ENCODE measurements at regions not wholly inside any gene's neighbourhood (a gene's known extent, or its start where the extent isn't known, plus 50 kb on each side); places are given as distances from the start of the nearest gene placed in this dataset.

- TF ChIP-seq, protein P1, sequence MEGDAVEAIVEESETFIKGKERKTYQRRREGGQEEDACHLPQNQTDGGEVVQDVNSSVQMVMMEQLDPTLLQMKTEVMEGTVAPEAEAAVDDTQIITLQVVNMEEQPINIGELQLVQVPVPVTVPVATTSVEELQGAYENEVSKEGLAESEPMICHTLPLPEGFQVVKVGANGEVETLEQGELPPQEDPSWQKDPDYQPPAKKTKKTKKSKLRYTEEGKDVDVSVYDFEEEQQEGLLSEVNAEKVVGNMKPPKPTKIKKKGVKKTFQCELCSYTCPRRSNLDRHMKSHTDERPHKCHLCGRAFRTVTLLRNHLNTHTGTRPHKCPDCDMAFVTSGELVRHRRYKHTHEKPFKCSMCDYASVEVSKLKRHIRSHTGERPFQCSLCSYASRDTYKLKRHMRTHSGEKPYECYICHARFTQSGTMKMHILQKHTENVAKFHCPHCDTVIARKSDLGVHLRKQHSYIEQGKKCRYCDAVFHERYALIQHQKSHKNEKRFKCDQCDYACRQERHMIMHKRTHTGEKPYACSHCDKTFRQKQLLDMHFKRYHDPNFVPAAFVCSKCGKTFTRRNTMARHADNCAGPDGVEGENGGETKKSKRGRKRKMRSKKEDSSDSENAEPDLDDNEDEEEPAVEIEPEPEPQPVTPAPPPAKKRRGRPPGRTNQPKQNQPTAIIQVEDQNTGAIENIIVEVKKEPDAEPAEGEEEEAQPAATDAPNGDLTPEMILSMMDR (IDR thresholded peaks at IDR 0.05), result no peak
- TF ChIP-seq EZH2 (IDR thresholded peaks at IDR 0.05) (no peak), EZH2phosphoT487 (IDR thresholded peaks at IDR 0.05) (no peak)
Measured at GRCh38 chr11:109306322-109306721, 115.7 kb upstream of the C11orf87 start.

Measured in neural progenitor cell (in vitro differentiated cells).